ENCODE measurements at regions not wholly inside any gene's neighbourhood (a gene's known extent, or its start where the extent isn't known, plus 50 kb on each side); places are given as distances from the start of the nearest gene placed in this dataset.
A peak's percentile ranks its signal among the peaks of the same experiment; 100 is the strongest.

- no peak overlapping the region for H3K4me3 ChIP-seq (ENCODE audit: low read depth, low read length)
- TF ChIP-seq, protein P1, sequence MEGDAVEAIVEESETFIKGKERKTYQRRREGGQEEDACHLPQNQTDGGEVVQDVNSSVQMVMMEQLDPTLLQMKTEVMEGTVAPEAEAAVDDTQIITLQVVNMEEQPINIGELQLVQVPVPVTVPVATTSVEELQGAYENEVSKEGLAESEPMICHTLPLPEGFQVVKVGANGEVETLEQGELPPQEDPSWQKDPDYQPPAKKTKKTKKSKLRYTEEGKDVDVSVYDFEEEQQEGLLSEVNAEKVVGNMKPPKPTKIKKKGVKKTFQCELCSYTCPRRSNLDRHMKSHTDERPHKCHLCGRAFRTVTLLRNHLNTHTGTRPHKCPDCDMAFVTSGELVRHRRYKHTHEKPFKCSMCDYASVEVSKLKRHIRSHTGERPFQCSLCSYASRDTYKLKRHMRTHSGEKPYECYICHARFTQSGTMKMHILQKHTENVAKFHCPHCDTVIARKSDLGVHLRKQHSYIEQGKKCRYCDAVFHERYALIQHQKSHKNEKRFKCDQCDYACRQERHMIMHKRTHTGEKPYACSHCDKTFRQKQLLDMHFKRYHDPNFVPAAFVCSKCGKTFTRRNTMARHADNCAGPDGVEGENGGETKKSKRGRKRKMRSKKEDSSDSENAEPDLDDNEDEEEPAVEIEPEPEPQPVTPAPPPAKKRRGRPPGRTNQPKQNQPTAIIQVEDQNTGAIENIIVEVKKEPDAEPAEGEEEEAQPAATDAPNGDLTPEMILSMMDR (conservative IDR thresholded peaks at IDR 0.05; ENCODE audit: low read depth, low read length) = no peak
- DNase-seq (ENCODE audit: low read depth) = no peak
These were observed 64.3 kb upstream of the RAB3GAP2 start for GRCh38 chr1:220336391-220337031.

DNA sequence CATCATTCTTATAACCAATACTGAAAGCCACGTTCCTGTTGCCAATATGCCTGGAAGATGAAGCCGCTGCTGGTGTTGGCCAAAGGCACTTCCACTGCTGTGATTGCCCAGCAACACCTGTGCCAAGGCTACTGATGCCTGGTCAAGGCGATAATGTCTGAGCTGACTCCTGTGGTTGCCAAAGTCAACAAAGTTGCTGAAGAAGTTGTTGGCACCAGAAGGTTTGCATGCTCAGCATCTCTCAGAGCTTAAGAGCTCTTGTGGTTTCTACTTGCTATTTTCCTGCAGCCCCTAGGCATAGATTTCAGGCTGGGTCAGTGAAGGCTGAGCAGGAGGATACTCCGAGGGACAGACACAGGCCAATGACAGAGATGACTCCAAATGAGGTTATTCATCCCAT lies 63.4 kb upstream of the RAB3GAP2 start:
- TF ChIP-seq, protein P1 (conservative IDR thresholded peaks at IDR 0.05; ENCODE audit: low read depth, low read length) = no peak
- no peak for DNase-seq (ENCODE audit: low read depth)

DNA sequence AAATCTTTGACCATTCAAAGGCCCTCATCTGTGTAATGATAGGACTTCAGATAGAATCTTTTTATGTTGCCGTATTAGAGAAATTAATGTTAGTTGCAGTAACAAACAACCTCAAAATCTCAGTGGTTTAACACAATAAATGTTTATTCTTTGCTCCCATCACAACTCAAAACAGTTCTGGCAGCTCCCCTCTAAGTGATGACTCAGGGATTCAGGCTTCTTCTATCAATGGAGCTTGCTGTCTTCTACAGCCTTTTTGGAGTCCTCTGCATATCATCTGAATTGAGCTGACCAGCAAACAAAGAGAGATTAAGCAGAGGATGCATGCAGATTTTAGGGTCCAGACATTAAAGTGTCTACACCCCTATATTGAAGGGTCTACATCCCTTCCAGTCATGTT lies 59.1 kb upstream of the RAB3GAP2 start:
- H3K4me3 ChIP-seq (ENCODE audit: low read depth, low read length) = no peak overlapping the region
- TF ChIP-seq, protein P1 (conservative IDR thresholded peaks at IDR 0.05; ENCODE audit: low read depth, low read length) = no peak
- no peak for DNase-seq (ENCODE audit: low read depth)

More for the DNA sequence above, 63.4 kb upstream of the RAB3GAP2 start:
- H3K4me3 ChIP-seq (ENCODE audit: low read depth, low read length) = no peak overlapping the region

DNA sequence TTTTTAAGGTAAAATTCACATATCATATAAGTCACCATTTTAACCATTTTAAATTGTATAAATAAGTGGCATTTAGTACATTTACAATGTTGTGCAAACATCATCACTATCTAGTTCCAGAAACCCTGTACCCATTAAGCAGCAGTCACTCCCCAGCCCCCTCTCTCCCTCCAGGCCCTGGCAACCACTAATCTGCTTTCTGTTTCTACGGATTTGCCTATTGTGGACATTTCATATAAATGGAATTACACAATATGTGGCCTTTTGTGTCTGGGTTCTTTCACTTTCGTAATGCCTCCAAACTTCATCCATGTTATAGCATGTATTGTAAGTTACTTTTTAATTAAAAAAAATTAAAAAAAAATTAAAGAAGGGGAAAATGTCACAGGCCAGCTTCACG lies 58.0 kb upstream of the RAB3GAP2 start:
- peak; percentile 18 for DNase-seq (ENCODE audit: low read depth)

GRCh38 chr1:220327106-220327505 lies 54.9 kb upstream of the RAB3GAP2 start:
- DNase-seq (ENCODE audit: low read depth) = no peak
- TF ChIP-seq, protein P1 (conservative IDR thresholded peaks at IDR 0.05; ENCODE audit: low read depth, low read length) = no peak
- no peak overlapping the region for H3K4me3 ChIP-seq (ENCODE audit: low read depth, low read length)

More for the DNA sequence above, 58.0 kb upstream of the RAB3GAP2 start:
- H3K4me3 ChIP-seq (ENCODE audit: low read depth, low read length) = no peak overlapping the region
- TF ChIP-seq, protein P1 (conservative IDR thresholded peaks at IDR 0.05; ENCODE audit: low read depth, low read length) = no peak

GRCh38 chr1:220326578-220326977 lies 54.3 kb upstream of the RAB3GAP2 start:
- no peak overlapping the region for H3K4me3 ChIP-seq (ENCODE audit: low read depth, low read length)
- peak; percentile 30 for DNase-seq (ENCODE audit: low read depth)
- TF ChIP-seq, protein P1 (conservative IDR thresholded peaks at IDR 0.05; ENCODE audit: low read depth, low read length) = no peak
